Chondrocyte (in vitro differentiated cells): ENCODE measurements at regions not wholly inside any gene's neighbourhood (a gene's known extent, or its start where the extent isn't known, plus 50 kb on each side); places are given as distances from the start of the nearest gene placed in this dataset.

Experiments
- DNase-seq: peaks from one replicate; pipeline ENCODE4 v3.0.0; 2021; ENCODE audit warnings: mixed read lengths, low spot score
- H3K27ac Mint-ChIP-seq: one replicate; pipeline ENCODE4 v1.8.0; 2021; ENCODE audit warnings: mild to moderate bottlenecking, moderate library complexity, mixed read lengths; ENCODE audit not compliant: unreplicated experiment
- H3K27me3 Mint-ChIP-seq: 2 replicates; pipeline ENCODE4 v1.8.0; 2021; ENCODE audit warnings: low read depth, mixed read lengths
- H3K36me3 Mint-ChIP-seq: 2 replicates; pipeline ENCODE4 v1.8.0; 2021; ENCODE audit warnings: low read depth, mixed read lengths
- H3K4me1 Mint-ChIP-seq: 2 replicates; pipeline ENCODE4 v1.8.0; 2021; ENCODE audit warnings: low read depth, mild to moderate bottlenecking, mixed read lengths
- H3K4me3 Mint-ChIP-seq: one replicate; pipeline ENCODE4 v1.8.0; 2021; ENCODE audit warnings: mild to moderate bottlenecking, moderate library complexity, mixed read lengths; ENCODE audit not compliant: unreplicated experiment
- H3K9me3 Mint-ChIP-seq: 2 replicates; pipeline ENCODE4 v1.8.0; 2021; ENCODE audit warnings: low read depth, mixed read lengths
- CTCF ChIP-seq: fragments of 200-600 bp; sonication (generic); IDR thresholded peaks from 2 replicates; pipeline ENCODE4 v1.5.0; 2021; ENCODE audit warnings: antibody characterized with exemption, mild to moderate bottlenecking, moderate library complexity

DNA sequence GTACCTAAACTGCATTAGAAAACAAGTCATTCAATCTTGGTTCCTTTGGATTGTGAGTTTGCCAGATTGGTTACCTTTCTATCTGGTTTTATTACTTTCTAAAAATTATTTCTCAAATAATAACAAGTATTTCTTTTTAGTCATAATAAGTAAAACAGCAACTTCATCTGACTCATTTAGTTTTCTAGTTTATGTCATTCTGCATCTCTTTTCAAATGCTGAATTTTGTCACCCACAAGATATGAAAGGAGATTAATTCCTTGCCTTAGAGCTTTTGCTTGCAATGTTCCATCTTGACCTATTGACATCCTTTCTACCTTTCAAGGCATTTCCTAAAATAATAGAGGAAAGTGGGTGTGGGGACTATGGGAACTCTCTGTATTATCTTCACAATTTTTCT is 253.6 kb upstream of the PEX5L start:
- no peak for TF ChIP-seq CTCF
- Mint-ChIP-seq H3K36me3 (no peaks in the 10 kb centered on the region), H3K27me3 (peaks cover 6% of the 10 kb centered on the region), H3K9me3 (no peaks in the 10 kb centered on the region), H3K4me3 (no peak overlapping the region), H3K27ac (no peak overlapping the region), H3K4me1 (no peaks in the 10 kb centered on the region)
- DNase-seq: no peak

DNA sequence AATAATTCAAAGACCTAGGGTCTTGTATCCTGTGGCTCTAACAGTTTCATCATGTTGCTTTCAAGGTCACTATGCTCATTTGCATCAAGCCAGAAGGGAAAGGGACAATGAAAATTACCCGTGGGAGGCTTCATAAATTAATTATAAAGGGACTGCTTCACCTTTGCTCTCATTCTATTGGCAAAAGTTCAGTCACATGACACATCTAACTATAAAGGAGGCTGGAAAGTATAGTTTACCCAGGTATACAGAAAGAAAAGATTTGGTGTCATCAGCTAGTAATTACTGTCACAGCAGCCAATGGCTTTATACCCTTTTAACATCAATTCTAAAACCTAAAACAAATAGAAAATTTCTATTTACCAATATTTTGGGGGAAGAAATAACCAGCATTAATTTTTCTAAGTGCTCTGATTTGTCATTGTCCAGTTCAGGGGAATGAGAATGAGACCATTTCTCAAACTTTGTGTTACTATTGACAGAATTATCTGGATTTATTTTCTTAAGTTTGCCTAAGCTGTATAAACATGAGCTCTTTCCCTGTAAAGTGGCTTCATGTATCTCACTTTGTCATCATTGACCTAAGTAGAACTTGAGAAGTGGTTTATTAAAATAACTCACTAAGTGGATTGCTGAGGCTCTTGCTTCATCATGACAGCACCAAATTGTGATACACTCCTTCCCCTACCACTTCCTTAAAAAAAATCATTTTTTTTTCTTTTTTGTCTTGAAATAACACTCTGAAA is 257.7 kb upstream of the PEX5L start:
- Mint-ChIP-seq H3K27me3 (no peaks in the 10 kb centered on the region), H3K4me1 (no peaks in the 10 kb centered on the region), H3K27ac (no peak overlapping the region), H3K36me3 (no peaks in the 10 kb centered on the region), H3K9me3 (no peaks in the 10 kb centered on the region), H3K4me3 (no peak overlapping the region)
- no peak for DNase-seq
- TF ChIP-seq CTCF: no peak

- Mint-ChIP-seq H3K4me1 (no peaks in the 10 kb centered on the region), H3K4me3 (no peak overlapping the region), H3K9me3 (no peaks in the 10 kb centered on the region), H3K27ac (no peak overlapping the region), H3K36me3 (no peaks in the 10 kb centered on the region), H3K27me3 (peaks cover 6% of the 10 kb centered on the region)
- TF ChIP-seq CTCF: no peak
- no peak for DNase-seq
Observed at GRCh38 chr3:180295811-180296210, 259.1 kb upstream of the PEX5L start.

DNA sequence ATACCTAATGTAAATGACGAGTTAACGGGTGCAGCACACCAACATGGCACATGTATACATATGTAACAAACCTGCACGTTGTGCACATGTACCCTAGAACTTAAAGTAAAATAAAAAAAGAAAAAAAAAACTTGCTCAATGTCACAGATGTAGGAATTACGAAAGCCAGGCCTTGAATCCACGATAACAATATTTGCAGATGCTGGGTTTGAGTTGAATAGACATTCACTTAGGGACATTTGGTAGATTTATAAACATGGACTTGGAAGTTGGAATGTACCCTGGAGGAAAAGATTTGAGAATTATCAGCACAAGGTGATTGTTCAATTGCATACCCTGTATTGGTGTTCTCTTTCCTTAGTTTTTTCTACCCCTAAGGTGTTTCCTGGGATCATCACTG is 260.2 kb upstream of the PEX5L start:
- Mint-ChIP-seq H3K27ac (no peak overlapping the region), H3K9me3 (no peaks in the 10 kb centered on the region), H3K27me3 (peaks cover 8% of the 10 kb centered on the region), H3K4me3 (no peak overlapping the region), H3K4me1 (no peaks in the 10 kb centered on the region), H3K36me3 (no peaks in the 10 kb centered on the region)
- no peak for TF ChIP-seq CTCF
- no peak for DNase-seq

DNA sequence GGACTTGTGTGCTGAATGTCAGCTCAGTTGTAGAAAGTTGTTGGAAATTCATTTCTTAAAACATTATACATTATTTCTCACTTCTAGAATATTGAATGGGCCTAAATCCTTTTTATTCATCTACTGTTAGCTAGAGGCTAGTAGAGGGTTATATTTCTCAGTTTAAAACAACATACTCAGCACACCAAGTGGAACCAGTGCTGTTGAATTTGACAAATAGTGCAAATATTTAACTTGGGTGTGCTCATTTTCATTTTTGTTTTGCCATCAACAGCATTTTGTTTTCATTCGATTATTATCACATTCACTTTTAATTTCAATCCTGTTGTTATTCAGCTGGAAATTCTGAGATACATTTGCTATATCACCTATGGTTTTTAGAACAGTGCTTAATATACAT is 269.4 kb upstream of the PEX5L start:
- no peak for TF ChIP-seq CTCF
- no peaks in the 10 kb centered on the region for H3K9me3 Mint-ChIP-seq
- no peak for DNase-seq
- H3K36me3 Mint-ChIP-seq: no peaks in the 10 kb centered on the region
- peaks cover 3% of the 10 kb centered on the region for H3K27me3 Mint-ChIP-seq
- no peaks in the 10 kb centered on the region for H3K4me1 Mint-ChIP-seq
- H3K27ac Mint-ChIP-seq: no peak overlapping the region
- no peak overlapping the region for H3K4me3 Mint-ChIP-seq
